SKM-1 (cell line): ENCODE measurements at regions not wholly inside any gene's neighbourhood (a gene's known extent, or its start where the extent isn't known, plus 50 kb on each side); places are given as distances from the start of the nearest gene placed in this dataset.
"Not testable (repeated sequence)": the region's sequence is repeated elsewhere in the genome, so short reads cannot be mapped to it uniquely, and the experiment has no call there.

ENCODE experiments used
- DNase-seq: peaks from one replicate; lab custom pipeline; 2025; ENCODE audit not compliant: unreplicated experiment; lab: John Stamatoyannopoulos, UW

DNA sequence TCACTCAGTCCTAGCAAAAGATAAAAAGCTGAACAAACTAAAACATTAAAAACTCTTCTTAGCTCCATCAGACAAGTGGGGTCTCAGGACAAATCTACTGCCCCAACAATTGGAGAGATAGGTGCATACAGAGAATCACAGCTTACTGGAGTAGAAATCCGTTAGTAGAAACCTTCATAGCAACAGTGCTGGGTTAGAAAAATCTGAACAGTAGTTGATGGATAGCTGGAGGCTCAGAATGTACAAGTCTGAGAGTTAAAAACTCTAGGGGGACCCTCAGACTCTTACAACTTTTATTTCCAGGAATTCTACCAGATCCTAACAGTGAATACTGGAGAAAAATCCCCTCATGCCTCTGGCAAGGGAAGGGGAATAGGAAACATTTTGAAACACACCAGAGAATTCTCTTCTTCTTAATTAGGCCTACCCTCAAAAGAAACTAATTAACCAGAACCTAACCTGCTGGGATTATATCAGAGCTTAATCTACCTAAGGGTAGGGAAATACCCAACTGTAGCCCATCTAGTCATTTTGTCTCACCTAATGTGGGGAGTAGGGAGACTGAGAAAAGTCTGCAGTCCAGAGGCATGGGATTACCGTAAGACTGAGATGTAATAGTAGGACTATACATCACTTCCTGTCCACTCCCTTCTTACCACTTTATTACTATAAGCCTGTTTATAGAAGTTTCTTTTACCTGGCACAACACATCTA is 165.0 kb upstream of the CTSO start:
- DNase-seq, result no peak

DNA sequence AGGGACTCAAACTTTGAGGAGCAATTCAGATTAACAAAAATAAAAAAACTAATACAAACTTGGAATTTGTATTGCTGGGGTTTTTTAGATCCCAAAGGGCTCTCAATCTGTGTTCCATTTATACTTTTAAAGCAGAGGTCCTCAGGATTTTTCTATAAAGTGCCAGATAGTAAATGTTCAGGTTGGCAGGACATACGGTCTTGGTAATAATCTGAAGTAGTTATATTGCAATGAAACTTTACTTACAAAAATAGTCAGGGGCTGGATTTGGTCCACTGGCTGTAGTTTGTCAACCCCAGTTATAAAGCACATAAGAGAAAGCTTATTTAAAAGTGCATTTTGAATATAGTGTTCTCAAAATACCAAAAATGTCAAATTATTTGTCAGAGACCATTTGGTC is 164.1 kb upstream of the CTSO start:
- no peak for DNase-seq

GRCh38 chr4:156116991-156117390 is 163.3 kb upstream of the CTSO start:
- no peak for DNase-seq

DNA sequence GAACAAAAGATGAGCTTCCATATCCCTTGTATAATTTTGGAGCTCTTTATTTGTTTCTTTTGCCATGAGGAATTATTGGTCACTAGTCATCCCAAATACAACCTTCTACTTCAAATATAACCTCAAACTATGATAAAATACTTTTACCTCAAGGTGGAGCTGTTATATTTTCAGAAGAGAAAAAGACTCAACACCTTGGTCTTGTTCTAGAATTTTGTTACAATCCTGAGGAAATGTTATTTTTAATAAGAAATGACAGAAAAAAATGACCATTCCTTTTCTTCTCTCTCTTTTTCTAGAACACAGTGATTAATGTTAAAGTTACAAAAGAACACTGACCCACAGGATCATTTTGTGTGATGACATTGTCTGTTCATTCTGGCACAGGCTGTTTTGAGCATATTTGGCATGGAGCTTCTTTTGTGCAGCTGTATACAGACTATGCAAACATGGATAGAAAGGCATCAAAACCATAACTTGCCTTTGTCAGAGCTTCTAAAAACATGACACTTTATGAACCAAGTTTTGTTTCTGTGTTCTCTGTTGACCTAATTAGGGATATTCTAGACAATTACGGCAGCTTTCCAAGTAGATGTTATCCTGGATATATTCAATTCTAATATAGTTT is 159.6 kb upstream of the CTSO start:
- no peak for DNase-seq

- no peak for DNase-seq
Measured at GRCh38 chr4:156111686-156112085, 158.0 kb upstream of the CTSO start.

- DNase-seq, result peak; percentile 21
Measured at GRCh38 chr4:156109943-156110900, 156.6 kb upstream of the CTSO start.

DNA sequence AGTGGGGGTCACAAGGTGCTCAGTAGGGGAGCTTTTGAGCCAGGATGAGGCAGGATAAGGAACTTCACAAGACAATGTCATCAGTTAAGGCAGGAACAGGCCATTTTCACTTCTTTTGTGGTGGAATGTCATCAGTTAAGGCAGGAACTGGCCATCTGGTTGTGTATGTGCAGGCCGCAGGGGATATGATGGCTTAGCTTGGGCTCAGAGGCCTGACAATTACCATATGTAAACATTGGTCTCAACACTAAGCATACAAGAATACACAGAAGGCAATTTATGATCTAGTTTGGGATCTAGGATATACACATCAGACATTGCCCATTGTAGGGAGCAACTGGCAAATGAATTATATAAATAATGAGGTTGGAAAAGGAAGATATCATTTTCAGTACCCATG is 155.4 kb upstream of the CTSO start:
- not testable (repeated sequence) for DNase-seq

DNA sequence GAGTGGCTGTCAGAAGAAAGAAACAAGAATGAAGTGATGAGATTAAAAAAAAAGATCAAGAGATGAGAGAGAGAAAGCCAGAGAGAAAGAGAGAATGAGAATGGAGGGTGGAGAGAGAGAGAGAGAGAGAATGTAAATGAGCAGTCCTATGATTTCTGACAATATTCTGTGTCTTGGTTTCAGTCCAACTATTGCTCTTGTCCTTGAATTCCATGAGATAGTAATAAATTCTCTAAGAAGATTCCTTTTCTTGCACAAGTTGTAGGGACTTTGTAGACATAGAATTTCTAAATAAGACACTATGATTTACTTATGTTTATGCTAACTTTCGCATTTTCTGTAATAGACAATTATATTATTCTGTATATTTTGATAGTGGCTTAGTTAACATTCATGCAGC is 149.6 kb upstream of the CTSO start:
- no peak for DNase-seq

GRCh38 chr4:156102411-156102810 is 148.7 kb upstream of the CTSO start:
- DNase-seq, result no peak

GRCh38 chr4:156101571-156101970 is 147.9 kb upstream of the CTSO start:
- no peak for DNase-seq

- DNase-seq, result no peak
Measured at GRCh38 chr4:156100651-156101050, 147.0 kb upstream of the CTSO start.

DNA sequence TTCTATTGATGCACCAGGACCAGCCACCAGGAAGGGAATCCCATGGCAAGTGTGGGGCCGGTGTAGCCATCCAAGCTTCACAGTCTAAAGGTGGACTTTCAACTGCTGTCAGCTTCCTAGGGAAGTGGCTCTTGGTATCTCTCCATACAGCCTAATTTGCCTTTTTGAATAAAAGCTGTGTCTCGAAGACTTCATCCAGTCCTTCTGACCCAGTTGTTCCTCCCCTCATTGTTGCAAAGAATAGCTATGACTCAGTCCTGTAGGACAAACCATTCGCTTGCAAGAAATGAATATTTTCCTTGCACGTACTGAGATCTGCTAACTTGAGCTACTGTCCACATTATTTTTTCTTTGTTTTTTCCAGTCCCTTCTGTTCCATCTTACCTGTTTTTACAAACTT is 145.1 kb upstream of the CTSO start:
- no peak for DNase-seq

GRCh38 chr4:156085100-156085499 is 131.4 kb upstream of the CTSO start:
- DNase-seq, result no peak

DNA sequence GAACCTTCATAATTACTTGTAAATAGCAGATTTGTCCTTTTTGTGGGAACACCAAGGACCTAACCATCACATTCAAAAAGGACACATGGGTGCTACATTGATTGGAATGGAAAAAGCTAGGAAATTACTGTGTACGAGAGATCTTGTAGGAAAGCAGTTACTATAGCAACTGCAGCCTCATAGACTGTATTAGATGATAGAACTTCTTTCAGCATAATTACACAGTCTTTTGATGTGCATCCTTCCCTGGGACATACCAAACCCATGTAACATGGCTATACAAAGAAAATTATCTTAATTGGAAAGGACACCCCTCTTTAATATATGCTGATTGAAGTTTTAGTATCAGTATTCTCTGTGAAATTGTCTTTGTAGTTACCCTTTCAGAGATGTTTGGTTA is 130.7 kb upstream of the CTSO start:
- no peak for DNase-seq

GRCh38 chr4:156073976-156074375 is 120.3 kb upstream of the CTSO start:
- no peak for DNase-seq

GRCh38 chr4:156060661-156061060 is 107.0 kb upstream of the CTSO start:
- no peak for DNase-seq

DNA sequence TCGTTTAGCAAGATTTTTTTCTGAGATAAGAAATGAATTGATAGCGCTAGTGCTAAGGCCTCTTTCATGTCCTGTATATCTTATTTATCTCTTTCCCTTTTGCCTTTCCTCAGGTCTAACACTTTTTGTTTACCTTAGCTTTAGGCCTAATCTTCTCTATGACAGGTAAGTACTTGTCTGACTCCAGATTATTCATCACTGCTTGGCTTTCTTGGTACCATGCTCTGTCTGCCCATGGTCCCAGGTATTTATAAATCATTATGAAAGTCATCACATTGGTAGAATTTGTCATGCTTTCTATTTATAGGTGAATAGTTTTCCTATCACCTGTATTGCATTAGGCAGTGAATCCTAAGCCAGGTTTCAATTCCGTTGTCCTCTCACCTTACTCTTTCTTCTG is 99.5 kb upstream of the CTSO start:
- DNase-seq, result no peak

DNA sequence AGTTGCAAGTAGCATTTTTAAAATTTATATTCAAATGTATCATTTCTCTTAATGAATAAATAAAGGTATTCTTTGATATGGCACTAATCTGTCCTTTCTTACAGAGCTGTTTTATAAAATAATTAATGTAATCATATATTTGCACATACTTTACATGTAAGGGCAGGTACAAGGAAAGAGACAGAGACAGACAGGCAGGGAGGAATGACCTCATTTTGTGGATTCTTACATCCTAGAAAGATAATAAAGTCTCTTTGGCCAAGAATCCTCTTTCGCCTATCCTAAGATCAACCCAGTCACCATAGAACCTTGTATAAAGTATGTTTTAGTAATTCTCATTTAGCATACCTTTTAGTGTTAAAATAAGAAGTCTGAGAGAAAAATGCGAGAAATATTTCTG is 98.5 kb upstream of the CTSO start:
- DNase-seq, result no peak

GRCh38 chr4:156038772-156039171 is 85.1 kb upstream of the CTSO start:
- DNase-seq, result no peak

GRCh38 chr4:156036496-156036895 is 82.8 kb upstream of the CTSO start:
- DNase-seq, result no peak

DNA sequence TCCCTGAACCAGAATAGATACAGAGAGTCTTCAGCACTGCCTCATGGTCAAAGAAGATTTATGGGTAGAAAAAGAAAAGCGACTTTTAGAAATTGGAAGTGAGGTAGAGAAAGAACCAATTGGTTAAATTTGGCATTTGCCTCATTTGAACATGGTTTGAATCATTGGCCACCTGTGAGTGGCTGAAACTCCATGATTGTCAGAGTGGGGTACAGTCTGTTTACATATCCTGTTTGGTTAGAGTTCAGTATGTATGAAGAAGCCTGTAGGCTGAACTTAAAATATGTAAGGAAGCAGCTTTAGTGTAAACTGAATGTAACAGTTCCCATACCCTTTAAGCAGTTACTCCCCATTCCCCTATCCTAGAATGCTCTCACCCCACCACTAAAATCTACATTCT is 76.0 kb upstream of the CTSO start:
- no peak for DNase-seq

- no peak for DNase-seq
Measured at GRCh38 chr4:156021298-156021697, 67.6 kb upstream of the CTSO start.
